Smooth muscle cell (in vitro differentiated cells): ENCODE measurements at regions not wholly inside any gene's neighbourhood (a gene's known extent, or its start where the extent isn't known, plus 50 kb on each side); places are given as distances from the start of the nearest gene placed in this dataset.
"Not testable (repeated sequence)": the region's sequence is repeated elsewhere in the genome, so short reads cannot be mapped to it uniquely, and the experiment has no call there.

Experiments
- DNase-seq: peaks from one replicate; lab custom pipeline; 2025; ENCODE audit not compliant: unreplicated experiment; lab: John Stamatoyannopoulos, UW
- H2AFZ ChIP-seq: fragments of 200-600 bp; sonication (generic); 2 replicates; pipeline ENCODE4 v1.6.0; 2016; ENCODE audit warnings: antibody characterized with exemption, low read depth, mild to moderate bottlenecking
- H3F3A ChIP-seq: fragments of 200-600 bp; sonication (generic); 2 replicates; pipeline ENCODE4 v1.6.0; 2017; ENCODE audit warnings: antibody characterized with exemption, low read depth
- H3K27ac ChIP-seq: fragments of 200-600 bp; sonication (generic); 2 replicates; pipeline ENCODE4 v1.5.1; 2016; ENCODE audit warnings: low read depth, mild to moderate bottlenecking
- H3K27me3 ChIP-seq: fragments of 200-600 bp; sonication (generic); 2 replicates; pipeline ENCODE4 v1.6.1; 2016; ENCODE audit warnings: low read depth, mild to moderate bottlenecking
- H3K36me3 ChIP-seq: fragments of 200-600 bp; sonication (generic); 2 replicates; pipeline ENCODE4 v1.5.1; 2016; ENCODE audit warnings: low read depth
- H3K4me1 ChIP-seq: fragments of 200-600 bp; sonication (generic); 2 replicates; pipeline ENCODE4 v1.5.1; 2016; ENCODE audit warnings: low read depth
- H3K4me2 ChIP-seq: fragments of 200-600 bp; sonication (generic); 2 replicates; pipeline ENCODE4 v1.6.0; 2016; ENCODE audit warnings: mild to moderate bottlenecking
- H3K4me3 ChIP-seq: fragments of 200-600 bp; sonication (generic); 2 replicates; pipeline ENCODE4 v1.5.1; 2016; ENCODE audit warnings: mild to moderate bottlenecking
- H3K79me2 ChIP-seq: fragments of 200-600 bp; sonication (generic); 2 replicates; pipeline ENCODE4 v1.6.0; 2016; ENCODE audit warnings: low read depth, mild to moderate bottlenecking
- H3K9ac ChIP-seq: fragments of 200-600 bp; sonication (generic); 2 replicates; pipeline ENCODE4 v1.6.0; 2016; ENCODE audit warnings: low read depth
- H3K9me3 ChIP-seq: fragments of 200-600 bp; sonication (generic); replicated peaks from 2 replicates; pipeline ENCODE4 v1.5.1; 2016; ENCODE audit warnings: low read depth
- H4K20me1 ChIP-seq: fragments of 200-600 bp; sonication (generic); 2 replicates; pipeline ENCODE4 v1.6.0; 2016; ENCODE audit warnings: low read depth
- WGBS: methylation state at CpG from one replicate; pipeline ENCODE4 v1.1.7; 2016; ENCODE audit warnings: low lambda C conversion rate; 5-methylcytosine and 5-hydroxymethylcytosine counted together
- TF ChIP-seq, protein P1 (sequence below): fragments of 200-600 bp; sonication (generic); IDR thresholded peaks from 2 replicates; pipeline ENCODE4 v1.5.1; 2017; ENCODE audit warnings: borderline replicate concordance, mild to moderate bottlenecking, antibody characterized with exemption; ENCODE audit not compliant: insufficient read depth, poor library complexity, severe bottlenecking

DNA sequence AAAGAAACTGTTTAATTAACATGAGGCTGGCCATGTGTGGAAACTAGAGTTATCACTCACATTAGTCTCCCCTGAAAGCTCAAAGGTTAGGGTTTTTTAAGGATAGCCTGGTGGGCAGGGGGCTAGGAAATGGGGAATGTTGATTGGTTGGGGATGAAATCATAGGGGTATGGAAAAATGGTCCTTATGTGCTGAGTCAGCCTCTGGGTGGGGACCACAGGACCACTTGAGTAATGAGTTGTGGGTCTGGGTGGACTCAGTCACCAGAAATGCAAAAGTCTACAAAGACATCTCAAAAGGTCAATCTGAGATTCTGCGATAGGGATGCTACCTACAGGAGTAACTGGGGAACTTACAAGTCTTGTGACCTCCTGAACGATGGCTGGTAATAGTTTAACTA, 362.8 kb downstream of the DMAC1 start:
- Histone ChIP-seq H3K4me2 (no peak overlapping the region), H3K27me3 (no peaks in the 10 kb centered on the region), H3K36me3 (no peaks in the 10 kb centered on the region), H2AFZ (no peak overlapping the region), H3K9me3 (peaks cover 9% of the 10 kb centered on the region), H3F3A (no peaks in the 10 kb centered on the region), H3K4me3 (no peak overlapping the region), H3K4me1 (no peaks in the 10 kb centered on the region), H3K79me2 (no peaks in the 10 kb centered on the region), H3K9ac (no peak overlapping the region), H3K27ac (no peak overlapping the region), H4K20me1 (no peaks in the 10 kb centered on the region)
- 88% methylated on average over 2 of the region's 2 CpGs for WGBS
- no peak for DNase-seq
- TF ChIP-seq, protein P1, sequence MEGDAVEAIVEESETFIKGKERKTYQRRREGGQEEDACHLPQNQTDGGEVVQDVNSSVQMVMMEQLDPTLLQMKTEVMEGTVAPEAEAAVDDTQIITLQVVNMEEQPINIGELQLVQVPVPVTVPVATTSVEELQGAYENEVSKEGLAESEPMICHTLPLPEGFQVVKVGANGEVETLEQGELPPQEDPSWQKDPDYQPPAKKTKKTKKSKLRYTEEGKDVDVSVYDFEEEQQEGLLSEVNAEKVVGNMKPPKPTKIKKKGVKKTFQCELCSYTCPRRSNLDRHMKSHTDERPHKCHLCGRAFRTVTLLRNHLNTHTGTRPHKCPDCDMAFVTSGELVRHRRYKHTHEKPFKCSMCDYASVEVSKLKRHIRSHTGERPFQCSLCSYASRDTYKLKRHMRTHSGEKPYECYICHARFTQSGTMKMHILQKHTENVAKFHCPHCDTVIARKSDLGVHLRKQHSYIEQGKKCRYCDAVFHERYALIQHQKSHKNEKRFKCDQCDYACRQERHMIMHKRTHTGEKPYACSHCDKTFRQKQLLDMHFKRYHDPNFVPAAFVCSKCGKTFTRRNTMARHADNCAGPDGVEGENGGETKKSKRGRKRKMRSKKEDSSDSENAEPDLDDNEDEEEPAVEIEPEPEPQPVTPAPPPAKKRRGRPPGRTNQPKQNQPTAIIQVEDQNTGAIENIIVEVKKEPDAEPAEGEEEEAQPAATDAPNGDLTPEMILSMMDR, result no peak

DNA sequence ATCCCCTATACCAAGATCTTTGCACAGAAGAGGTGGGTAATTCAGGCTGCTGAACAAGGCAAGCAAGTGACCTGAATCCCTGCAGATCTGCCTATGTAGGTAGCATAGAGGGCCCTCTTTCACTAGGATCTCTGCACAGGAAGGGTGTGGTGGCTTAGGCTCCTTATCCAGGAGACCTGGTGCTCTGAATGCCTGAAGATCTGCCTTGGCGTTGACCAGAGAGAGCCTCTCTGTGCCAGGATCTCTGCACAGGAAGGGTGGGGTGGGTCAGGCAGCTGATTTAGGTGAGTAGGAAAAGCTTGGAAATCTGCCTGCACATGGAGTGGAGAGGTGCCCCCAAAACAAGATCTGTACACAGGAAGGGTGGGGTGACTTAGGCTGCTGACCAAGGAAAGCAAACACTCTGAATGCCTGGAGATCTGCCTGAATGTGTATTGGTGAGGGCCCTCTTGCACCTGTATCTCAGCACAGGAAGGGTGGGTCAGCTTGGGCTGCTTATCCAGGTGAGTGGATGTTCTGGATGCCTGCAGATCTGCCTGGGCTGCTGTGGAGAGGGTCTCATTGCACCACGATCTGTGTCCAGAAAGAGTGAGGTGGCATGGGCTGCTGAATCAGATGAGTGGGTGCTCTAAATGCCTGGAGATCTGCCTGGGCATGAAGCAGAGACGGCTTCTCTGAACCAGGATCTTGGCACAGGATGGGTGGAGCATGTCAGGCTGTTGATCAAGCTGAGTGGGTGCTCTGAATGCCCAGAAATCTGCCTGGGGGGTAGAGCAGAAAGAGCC, 365.9 kb downstream of the DMAC1 start:
- Histone ChIP-seq H3K4me3 (no peak overlapping the region), H3F3A (no peaks in the 10 kb centered on the region), H3K79me2 (no peaks in the 10 kb centered on the region), H3K36me3 (peaks cover 2% of the 10 kb centered on the region), H3K4me1 (no peaks in the 10 kb centered on the region), H3K27ac (no peak overlapping the region), H3K9me3 (peaks cover 12% of the 10 kb centered on the region), H3K4me2 (no peak overlapping the region), H2AFZ (no peak overlapping the region), H3K9ac (no peak overlapping the region), H3K27me3 (no peaks in the 10 kb centered on the region), H4K20me1 (no peaks in the 10 kb centered on the region)
- no peak for DNase-seq
- 93% methylated on average over 3 of the region's 3 CpGs for WGBS
- TF ChIP-seq, protein P1, result no peak

DNA sequence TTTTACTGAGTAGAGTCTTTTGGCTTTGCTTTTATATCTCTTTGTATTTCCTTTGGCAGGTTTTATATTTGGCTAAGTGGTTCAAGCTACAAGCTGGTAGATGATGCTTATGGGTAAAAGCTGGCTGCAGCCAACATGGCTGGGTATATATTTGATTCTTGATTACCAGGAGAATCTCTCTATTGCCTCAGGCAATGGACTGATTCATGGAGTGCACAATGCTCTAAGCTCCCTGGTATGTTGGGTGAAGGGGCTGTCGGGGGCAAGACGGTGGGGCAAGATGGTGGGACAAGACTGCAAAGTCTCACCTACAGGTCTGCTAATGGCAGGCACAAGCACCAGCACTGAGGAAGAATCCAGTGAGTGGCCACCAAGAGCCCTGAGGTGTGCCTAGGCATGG, 366.6 kb downstream of the DMAC1 start:
- Histone ChIP-seq H3K4me3 (no peak overlapping the region), H3K9ac (no peak overlapping the region), H3K79me2 (no peaks in the 10 kb centered on the region), H4K20me1 (no peaks in the 10 kb centered on the region), H3K27ac (no peak overlapping the region), H3K36me3 (peaks cover 2% of the 10 kb centered on the region), H3K4me2 (no peak overlapping the region), H3F3A (no peaks in the 10 kb centered on the region), H3K27me3 (no peaks in the 10 kb centered on the region), H2AFZ (no peak overlapping the region), H3K9me3 (peaks cover 12% of the 10 kb centered on the region), H3K4me1 (no peaks in the 10 kb centered on the region)
- TF ChIP-seq, protein P1, result no peak
- WGBS, result 87% methylated on average over 2 of the region's 2 CpGs
- DNase-seq, result no peak

DNA sequence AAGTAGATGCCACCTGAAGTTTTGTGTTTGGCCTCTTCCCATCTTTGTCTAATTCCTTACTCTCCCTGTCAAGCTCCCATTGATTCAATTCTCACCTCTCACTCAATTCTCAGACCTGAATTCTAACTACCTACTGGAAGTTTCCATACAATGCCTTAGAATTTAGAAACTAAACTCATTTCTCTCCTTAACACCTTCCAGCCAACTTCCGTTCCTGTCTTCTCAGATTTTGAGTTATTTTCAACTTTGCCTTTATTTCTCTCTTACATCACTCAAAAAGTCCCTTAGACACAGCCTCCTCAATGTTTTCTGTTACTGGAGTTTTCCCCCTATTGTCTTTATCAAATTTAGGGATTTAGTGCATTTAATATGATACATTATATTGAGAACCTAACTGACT, 382.2 kb downstream of the DMAC1 start:
- not testable (repeated sequence) for H3K27me3 ChIP-seq, H3K79me2 ChIP-seq, H3K4me1 ChIP-seq, H3K9me3 ChIP-seq, H4K20me1 ChIP-seq, H3F3A ChIP-seq, H3K27ac ChIP-seq, H3K36me3 ChIP-seq, H3K9ac ChIP-seq, H2AFZ ChIP-seq, DNase-seq, H3K4me3 ChIP-seq, H3K4me2 ChIP-seq
- 93% methylated on average over 1 of the region's 1 CpG for WGBS
